ENCODE measurements at regions not wholly inside any gene's neighbourhood (a gene's known extent, or its start where the extent isn't known, plus 50 kb on each side); places are given as distances from the start of the nearest gene placed in this dataset.

DNA sequence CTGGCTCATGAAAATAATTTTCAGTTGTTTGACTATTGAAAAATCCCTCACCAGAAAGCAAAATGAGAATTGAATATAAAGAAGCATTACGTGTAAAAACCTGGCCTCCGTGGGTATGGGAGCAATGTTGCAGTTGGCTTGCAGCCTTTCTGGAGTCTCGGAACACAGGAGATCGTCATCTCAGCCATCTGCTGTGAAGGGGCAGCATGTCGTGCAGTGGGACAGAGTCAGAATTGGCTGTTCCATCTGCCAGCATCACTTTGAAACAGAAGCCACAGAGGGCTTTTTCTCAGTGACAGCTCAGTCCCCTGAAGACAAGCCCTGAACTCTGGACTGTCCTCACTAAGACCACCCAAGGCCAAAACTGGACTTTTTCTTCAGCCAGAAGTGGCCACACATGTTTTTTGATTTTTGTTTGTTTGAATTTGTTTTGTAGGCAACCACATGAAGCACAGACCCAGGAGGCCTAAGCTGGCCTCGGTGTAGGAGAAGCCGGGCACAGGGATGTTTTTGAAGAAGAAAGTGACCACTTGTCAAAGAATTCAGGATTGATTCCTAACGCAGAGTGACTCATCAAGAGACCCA lies 170.8 kb upstream of the DYRK2 start:
- Mint-ChIP-seq H3K4me3 (ENCODE audit: low read depth, unreplicated experiment) (no peak overlapping the region), H3K36me3 (ENCODE audit: insufficient read depth, unreplicated experiment) (no peaks in the 10 kb centered on the region), H3K9me3 (ENCODE audit: low read depth, unreplicated experiment) (no peaks in the 10 kb centered on the region), H3K27ac (ENCODE audit: unreplicated experiment) (no peak overlapping the region), H3K27me3 (ENCODE audit: unreplicated experiment) (no peaks in the 10 kb centered on the region), H3K4me1 (ENCODE audit: low read depth, unreplicated experiment) (peaks cover 16% of the 10 kb centered on the region)
- TF ChIP-seq, protein P1, sequence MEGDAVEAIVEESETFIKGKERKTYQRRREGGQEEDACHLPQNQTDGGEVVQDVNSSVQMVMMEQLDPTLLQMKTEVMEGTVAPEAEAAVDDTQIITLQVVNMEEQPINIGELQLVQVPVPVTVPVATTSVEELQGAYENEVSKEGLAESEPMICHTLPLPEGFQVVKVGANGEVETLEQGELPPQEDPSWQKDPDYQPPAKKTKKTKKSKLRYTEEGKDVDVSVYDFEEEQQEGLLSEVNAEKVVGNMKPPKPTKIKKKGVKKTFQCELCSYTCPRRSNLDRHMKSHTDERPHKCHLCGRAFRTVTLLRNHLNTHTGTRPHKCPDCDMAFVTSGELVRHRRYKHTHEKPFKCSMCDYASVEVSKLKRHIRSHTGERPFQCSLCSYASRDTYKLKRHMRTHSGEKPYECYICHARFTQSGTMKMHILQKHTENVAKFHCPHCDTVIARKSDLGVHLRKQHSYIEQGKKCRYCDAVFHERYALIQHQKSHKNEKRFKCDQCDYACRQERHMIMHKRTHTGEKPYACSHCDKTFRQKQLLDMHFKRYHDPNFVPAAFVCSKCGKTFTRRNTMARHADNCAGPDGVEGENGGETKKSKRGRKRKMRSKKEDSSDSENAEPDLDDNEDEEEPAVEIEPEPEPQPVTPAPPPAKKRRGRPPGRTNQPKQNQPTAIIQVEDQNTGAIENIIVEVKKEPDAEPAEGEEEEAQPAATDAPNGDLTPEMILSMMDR (IDR thresholded peaks at IDR 0.05; ENCODE audit: unreplicated experiment) = no peak
- BruUV-seq (replicated peaks) = no TSS peak
- intact Hi-C loops (cut with micrococcal nuclease; ENCODE audit: unreplicated experiment) = no loop called here
- CTCF ChIA-PET = no interaction called here
- no peak for DNase-seq

DNA sequence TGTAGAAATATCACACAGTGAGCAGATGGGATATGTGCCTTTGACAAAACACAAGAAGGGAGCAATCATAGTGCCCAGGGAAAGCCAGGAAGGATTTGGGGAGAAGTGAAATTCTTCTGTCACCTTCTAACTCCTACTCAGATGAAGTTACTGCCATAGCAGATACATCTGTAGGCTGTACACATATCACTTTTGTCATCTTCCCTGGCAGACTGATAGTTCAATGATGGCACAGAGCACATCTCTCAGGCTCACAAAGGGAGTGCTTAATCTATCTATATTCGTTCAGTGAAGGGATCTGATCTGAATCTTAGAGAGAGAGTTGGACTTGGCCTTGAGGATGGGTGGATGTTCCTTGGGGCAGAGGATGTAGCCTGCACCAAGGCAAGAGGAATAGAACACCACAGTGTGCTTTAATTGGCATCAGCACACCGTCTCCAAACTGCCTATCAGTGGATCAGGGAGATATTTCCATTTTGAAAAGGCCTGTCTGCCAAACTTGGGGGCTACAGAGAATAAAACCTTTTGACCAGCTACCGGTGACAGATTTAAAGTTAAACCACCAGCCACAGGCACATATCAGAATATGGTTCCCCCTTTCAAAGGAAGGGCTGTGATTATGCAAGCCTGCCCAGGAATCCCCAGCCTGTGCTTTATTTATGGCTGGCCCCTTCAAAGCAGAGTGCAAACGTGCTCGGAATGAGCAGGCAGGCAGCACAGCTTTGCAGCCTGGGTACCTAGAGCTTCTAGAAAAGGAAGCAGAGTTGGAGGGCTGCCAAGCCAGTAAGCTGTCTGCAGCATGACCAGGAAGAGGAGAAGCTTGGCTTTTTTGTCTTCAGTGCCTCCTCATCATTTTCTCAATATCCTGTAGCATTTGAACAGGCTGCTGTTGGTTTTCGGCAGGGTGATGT lies 165.5 kb upstream of the DYRK2 start:
- Mint-ChIP-seq H3K4me3 (ENCODE audit: low read depth, unreplicated experiment) (no peak overlapping the region), H3K27me3 (ENCODE audit: unreplicated experiment) (no peaks in the 10 kb centered on the region), H3K4me1 (ENCODE audit: low read depth, unreplicated experiment) (peaks cover 41% of the 10 kb centered on the region), H3K9me3 (ENCODE audit: low read depth, unreplicated experiment) (no peaks in the 10 kb centered on the region), H3K36me3 (ENCODE audit: insufficient read depth, unreplicated experiment) (no peaks in the 10 kb centered on the region), H3K27ac (ENCODE audit: unreplicated experiment) (no peak overlapping the region)
- peak; percentile 63 for DNase-seq
- intact Hi-C loops (cut with micrococcal nuclease; ENCODE audit: unreplicated experiment) = loop anchor here (5.0 kb wide), 1 partner anchor 109 kb away; no protein-coding TSS in a partner anchor
- TF ChIP-seq, protein P1 (IDR thresholded peaks at IDR 0.05; ENCODE audit: unreplicated experiment) = no peak
- BruUV-seq (replicated peaks) = no TSS peak
- CTCF ChIA-PET = interaction anchor here (0.6 to 1.3 kb wide), 5 partner anchors 15 to 165 kb away, joined by 3 to 9 read pairs (median 3); no protein-coding TSS in a partner anchor

DNA sequence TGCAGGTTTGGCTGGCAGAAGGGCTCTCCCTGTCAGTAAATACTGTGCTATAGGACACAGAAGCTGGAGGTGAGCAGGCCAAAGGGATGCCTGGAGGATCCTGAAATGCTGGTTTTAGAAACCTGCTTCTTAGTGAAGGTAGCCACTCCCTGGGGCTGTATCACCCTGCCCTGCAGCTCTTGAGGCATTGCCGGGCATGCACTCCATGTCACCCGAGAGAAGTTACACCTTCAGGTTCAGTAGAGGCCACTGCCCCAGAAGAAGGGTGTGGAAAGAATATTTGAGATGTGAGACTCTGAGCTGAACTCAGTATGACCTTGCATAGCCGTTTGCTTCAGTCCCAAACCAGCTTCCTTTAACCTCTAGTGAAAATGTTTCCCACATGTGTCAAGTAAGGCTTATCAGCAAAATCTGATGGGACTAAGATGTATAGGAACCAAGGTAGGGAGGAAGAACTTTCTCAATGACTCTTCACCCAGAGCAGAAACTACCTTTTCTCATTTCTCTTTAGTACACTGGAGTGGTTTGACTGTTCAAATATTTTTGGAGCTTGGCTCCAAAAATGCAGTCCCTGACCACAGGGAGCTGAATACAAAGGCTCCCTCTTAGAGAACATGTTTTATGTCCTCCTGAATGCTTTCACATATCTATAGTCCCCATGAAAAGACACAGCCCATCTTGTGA lies 164.5 kb upstream of the DYRK2 start:
- peak; percentile 72 for DNase-seq
- H3K36me3 Mint-ChIP-seq (ENCODE audit: insufficient read depth, unreplicated experiment) = no peaks in the 10 kb centered on the region
- H3K27ac Mint-ChIP-seq (ENCODE audit: unreplicated experiment) = no peak overlapping the region
- peaks cover 36% of the 10 kb centered on the region for H3K4me1 Mint-ChIP-seq (ENCODE audit: low read depth, unreplicated experiment)
- BruUV-seq (replicated peaks) = no TSS peak
- H3K4me3 Mint-ChIP-seq (ENCODE audit: low read depth, unreplicated experiment) = no peak overlapping the region
- CTCF ChIA-PET = interaction anchor here (0.5 to 1.3 kb wide), 5 partner anchors 12 to 164 kb away, joined by 3 to 7 read pairs (median 4); no protein-coding TSS in a partner anchor
- TF ChIP-seq, protein P1 (IDR thresholded peaks at IDR 0.05; ENCODE audit: unreplicated experiment) = no peak
- peaks cover under 1% of the 10 kb centered on the region for H3K9me3 Mint-ChIP-seq (ENCODE audit: low read depth, unreplicated experiment)
- intact Hi-C loops (cut with micrococcal nuclease; ENCODE audit: unreplicated experiment) = loop anchor here (5.0 kb wide), 1 partner anchor 108 kb away; no protein-coding TSS in a partner anchor
- no peaks in the 10 kb centered on the region for H3K27me3 Mint-ChIP-seq (ENCODE audit: unreplicated experiment)

DNA sequence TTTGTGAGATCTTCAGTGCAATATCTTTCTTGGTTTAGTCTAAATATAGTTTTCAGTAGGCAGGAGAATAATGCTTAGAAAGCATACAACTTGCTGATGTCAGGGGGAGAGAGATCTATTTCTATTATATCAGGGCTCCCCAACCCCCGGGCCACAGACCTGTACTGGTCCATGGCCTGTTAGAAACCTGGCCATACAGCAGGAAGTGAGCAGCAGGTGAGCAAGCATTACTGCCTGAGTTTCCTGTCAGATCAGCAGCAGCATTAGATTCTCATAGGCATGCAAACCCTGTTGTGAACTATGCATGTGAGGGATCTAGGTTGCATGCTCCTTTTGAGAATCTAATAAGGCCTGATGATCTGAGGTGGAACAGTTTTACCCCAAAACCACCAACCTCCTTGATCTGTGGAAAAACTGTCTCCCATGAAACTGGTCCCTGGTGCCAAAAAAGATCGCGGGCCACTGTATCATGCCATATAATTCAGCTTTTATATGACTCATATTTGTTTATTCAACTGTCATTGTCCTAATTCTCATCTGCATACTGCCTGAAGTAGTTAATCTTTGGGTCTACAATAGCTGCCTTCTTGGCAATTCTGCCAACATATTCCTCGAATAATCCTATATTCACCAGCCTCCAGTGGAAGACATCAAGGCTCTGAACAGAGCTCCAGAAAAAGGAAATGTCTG lies 163.6 kb upstream of the DYRK2 start:
- TF ChIP-seq, protein P1 (IDR thresholded peaks at IDR 0.05; ENCODE audit: unreplicated experiment) = no peak
- Mint-ChIP-seq H3K27ac (ENCODE audit: unreplicated experiment) (peak overlapping the region; percentile 2), H3K4me1 (ENCODE audit: low read depth, unreplicated experiment) (peaks cover 36% of the 10 kb centered on the region), H3K4me3 (ENCODE audit: low read depth, unreplicated experiment) (no peak overlapping the region), H3K9me3 (ENCODE audit: low read depth, unreplicated experiment) (peaks cover 6% of the 10 kb centered on the region), H3K36me3 (ENCODE audit: insufficient read depth, unreplicated experiment) (no peaks in the 10 kb centered on the region), H3K27me3 (ENCODE audit: unreplicated experiment) (no peaks in the 10 kb centered on the region)
- no peak for DNase-seq
- intact Hi-C loops (cut with micrococcal nuclease; ENCODE audit: unreplicated experiment) = loop anchor here (5.0 kb wide), 1 partner anchor 107 kb away; no protein-coding TSS in a partner anchor
- CTCF ChIA-PET = interaction anchor here (1.2 kb wide), 1 partner anchor 11 kb away, joined by 7 read pairs; no protein-coding TSS in a partner anchor
- no TSS peak for BruUV-seq (replicated peaks)
